ENCODE measurements at regions not wholly inside any gene's neighbourhood (a gene's known extent, or its start where the extent isn't known, plus 50 kb on each side); places are given as distances from the start of the nearest gene placed in this dataset.
"Not testable (repeated sequence)": the region's sequence is repeated elsewhere in the genome, so short reads cannot be mapped to it uniquely, and the experiment has no call there.

GRCh38 chr4:101669832-101670188, 120.7 kb upstream of the BANK1 start:
- no peak for DNase-seq

- DNase-seq = no peak
Measured at GRCh38 chr4:101669138-101669831, 121.2 kb upstream of the BANK1 start.

- DNase-seq = no peak
Measured at GRCh38 chr4:101667348-101667747, 123.2 kb upstream of the BANK1 start.

DNA sequence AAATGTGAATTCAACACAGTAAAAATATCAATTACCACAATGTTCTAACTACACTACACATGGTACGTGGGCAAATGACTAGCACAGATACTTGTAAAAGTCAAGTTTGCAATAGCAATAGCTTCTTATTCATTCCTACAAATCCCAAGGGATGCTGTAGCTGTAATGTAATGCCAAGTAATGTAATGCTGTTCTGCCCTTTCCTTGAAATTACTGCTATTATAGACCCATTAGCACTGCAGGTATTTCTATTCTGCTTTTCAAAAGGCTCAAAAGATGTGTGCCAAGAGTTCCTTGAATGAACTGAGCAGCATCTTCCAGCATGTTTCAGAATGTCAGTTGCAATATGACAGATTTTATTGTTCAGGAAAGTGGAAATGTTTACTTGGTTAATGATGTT, 129.9 kb upstream of the BANK1 start:
- no peak for DNase-seq

DNA sequence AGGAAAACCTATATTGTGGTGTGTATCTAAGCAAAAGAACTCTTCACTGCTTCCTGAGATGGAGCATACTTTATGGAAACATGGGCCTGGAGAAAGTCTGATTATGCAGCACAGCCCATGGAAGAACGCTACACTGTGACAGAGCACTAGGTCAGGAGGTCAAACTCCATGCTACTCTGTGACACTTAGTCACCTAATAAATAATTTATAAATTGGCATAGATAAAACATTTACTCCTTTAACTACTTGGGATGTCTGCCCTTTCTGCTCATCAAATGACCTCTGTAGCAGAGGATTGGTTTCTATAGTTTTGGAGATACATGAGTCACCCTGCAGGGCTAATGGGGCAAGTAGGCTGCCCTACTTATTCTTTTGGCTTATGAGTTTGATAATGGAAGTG, 134.7 kb upstream of the BANK1 start:
- no peak for DNase-seq

- no peak for DNase-seq
Measured at GRCh38 chr4:101655005-101655404, 135.5 kb upstream of the BANK1 start.

DNA sequence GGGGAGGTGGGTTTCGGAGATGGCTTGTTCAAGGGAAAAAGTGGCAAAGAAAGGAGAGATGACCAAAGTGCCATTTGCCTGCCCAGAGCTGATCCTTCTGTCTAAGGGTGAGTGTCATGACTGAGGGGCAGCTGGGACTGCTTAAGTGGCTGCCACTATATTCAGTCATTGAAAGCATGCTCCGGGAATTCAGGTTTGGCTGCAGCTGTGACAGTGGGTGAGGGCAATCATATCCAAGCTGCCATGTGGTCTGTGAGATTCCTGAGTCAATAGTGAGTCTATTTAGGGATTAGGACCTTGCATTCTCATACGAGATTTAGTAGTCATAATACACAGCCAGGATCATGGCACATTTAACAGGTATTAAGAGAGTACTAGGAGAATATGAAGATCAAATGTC, 138.8 kb upstream of the BANK1 start:
- no peak for DNase-seq

DNA sequence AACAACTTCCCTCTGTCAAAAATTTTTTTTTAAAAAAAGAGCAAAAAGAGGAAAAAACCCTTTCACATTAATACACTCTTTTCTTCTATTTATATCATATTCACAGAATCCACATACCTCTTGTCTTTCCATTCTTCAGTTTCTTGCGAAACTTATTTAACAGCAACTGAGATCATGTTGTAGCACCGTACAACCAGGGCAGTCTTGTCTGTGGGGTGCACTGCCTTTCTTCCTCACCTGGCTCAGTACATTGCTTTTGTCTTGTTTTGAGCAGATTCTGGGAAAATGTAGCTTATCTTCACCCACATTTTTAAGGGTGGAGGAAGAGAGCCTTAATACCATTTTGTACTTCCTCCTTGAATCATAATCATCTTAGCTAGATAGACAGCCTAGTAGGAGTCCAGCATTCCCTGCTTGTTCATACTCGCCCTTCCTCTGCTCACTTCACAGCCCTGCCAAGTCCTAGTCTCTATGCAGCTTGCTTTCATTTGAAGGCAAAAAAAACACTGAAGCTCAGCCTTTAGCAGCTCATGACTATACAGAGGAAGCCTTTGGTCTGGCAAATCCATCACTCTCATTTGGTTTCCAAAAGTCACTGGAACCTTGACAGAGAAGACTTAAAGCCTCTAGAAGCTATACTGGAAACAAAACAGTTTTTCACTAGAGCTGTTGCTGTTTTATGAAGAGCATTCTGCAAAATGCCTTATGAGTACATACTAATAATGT, 140.6 kb upstream of the BANK1 start:
- DNase-seq = no peak

GRCh38 chr4:101647710-101648034, 142.9 kb upstream of the BANK1 start:
- no peak for DNase-seq

- no peak for DNase-seq
Measured at GRCh38 chr4:101644516-101644915, 146.0 kb upstream of the BANK1 start.

DNA sequence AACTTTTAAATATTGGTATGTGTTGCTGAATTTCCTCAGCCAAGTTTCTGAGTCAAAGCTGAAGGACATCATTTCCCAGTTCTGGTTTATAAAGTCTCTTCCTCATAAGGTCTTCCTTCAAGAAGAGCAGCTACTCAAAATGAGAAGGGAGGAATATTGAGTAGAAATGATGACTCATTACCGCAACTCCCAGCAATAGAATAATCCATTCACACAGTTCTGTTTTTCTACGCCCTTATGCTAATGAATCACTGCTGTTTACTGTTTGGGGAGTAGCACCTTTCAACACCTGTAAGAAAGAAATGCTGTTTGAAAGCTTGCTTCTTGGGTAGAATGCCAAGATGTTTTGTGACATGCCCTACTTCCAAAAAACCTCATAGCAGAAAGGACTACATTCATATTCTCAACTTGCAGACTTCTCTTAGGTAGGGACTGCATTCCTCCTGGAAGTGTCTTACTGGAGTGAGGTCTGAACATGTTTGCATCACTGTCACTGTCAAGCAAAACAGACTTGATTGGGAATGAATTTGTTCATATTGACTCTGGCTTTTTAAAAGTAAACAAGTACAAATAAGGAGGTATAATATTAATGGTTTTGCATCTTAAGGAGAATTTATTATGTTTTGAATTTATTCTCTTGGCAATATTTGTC, 147.2 kb upstream of the BANK1 start:
- DNase-seq = no peak

DNA sequence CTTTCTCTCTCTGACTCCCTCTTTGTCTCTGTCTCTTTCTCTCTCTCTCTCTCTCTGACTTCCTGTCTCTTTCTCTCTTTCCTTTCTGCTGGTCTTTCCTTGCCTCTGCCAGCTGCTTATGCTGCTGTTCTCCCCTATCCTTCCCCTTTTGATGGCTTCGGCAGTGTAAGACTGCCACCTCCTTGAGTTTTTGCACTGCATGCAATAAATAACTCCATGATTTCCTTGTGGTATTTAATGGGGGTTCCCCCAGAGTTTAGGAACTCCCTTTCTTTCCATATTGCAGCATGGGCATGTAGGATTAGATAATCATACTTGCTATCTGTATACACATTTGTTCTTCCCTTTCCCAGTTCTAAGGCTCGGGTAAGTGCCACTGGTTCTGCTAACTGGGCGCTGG, 157.8 kb upstream of the BANK1 start:
- not testable (repeated sequence) for DNase-seq

DNA sequence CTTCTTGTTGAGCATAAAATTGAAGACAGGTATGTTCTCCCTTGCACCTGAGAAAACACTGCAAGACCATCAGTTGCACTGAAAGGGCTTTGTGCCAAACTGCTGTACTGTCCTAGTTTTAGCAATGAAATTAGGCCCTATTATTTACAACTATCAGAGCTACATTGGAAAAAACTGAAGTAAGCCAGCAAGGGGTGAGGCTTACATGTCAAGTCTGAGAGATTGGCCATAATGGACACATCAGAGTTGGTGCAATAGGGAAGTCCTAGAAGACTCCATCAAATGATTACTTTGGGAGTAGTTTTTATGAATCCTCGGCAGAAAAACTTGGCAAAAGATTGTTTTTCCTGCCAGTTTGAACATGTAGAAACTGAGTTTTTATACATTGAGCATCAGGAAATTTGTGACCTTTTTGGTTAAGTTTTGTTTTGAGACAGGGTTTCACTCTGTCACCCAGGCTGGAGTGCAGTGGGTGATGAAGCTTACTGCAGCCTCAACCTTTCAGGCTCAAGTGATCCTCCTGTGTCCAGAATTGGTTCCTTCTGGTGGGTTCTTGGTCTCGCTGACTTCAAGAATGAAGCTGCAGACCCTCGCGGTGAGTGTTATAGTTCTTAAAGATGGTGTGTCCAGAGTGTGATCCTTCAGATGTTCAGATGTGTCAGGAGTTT, 160.1 kb upstream of the BANK1 start:
- no peak for DNase-seq

- no peak for DNase-seq
Measured at GRCh38 chr4:101621120-101621519, 169.4 kb upstream of the BANK1 start.

- no peak for DNase-seq
Measured at GRCh38 chr4:101615652-101616051, 174.9 kb upstream of the BANK1 start.

DNA sequence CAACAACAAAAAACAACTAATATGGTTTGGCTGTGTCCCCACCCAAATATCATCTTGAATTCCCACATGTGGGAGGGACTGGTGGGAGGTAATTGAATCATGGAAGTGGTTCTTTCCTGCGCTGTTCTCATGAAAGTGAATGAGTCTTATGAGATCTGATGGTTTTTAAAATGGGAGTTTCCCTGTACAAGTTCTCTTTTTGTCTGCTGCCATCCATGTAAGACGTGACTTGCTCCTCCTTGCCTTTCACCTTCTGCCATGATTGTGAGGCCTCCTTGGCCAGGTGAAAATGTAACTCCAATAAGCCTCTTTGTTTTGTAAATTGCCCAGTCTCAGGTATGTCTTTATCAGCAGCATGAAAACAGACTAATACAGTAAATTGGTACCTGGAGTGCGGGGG, 183.5 kb upstream of the BANK1 start:
- not testable (repeated sequence) for DNase-seq

GRCh38 chr4:101604976-101605375, 185.6 kb upstream of the BANK1 start:
- DNase-seq = no peak

DNA sequence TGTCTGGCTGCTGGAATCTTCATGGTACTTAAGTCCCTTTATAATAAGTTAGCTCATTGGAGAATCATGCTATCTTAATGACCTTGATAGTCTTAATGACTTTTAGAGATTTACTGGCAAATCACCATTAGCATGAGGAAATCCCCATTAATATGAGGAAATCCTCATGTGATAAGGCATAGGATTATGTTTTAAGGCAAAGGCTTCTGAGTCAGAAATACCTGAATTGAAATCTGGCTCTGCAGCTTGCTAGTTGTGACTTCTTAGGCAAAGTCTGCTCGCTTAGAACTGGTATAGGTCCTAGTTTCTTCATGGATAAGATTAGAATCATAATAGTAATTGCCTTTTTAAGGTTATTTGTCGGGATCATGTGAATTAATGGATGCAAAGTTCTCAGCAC, 190.2 kb upstream of the BANK1 start:
- no peak for DNase-seq

GRCh38 chr4:101599620-101600019, 190.9 kb upstream of the BANK1 start:
- no peak for DNase-seq

GRCh38 chr4:101596781-101597552, 193.6 kb upstream of the BANK1 start:
- DNase-seq = no peak

GRCh38 chr4:101594588-101594987, 195.9 kb upstream of the BANK1 start:
- no peak for DNase-seq

DNA sequence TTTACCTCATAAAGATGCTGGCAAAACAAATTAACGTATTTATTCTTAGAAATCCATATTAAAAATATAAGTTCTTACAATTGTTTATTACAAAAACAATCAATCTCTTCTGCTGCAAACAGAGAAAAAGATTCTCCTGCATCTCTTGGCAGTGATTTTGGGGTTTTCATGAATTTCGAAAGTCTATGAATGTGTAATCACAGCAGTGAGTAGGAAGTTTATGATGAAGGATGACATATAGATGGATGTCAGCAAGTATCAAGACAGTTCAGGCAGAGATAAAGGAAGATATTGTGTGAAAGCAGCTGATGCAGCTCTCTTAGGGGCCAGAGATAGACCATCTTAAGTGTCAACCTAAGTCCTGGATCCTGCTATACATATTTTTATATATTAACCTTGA, 196.9 kb upstream of the BANK1 start:
- DNase-seq = no peak

GRCh38 chr4:101584306-101584705, 206.2 kb upstream of the BANK1 start:
- no peak for DNase-seq
